ENCODE measurements at regions not wholly inside any gene's neighbourhood (a gene's known extent, or its start where the extent isn't known, plus 50 kb on each side); places are given as distances from the start of the nearest gene placed in this dataset.

DNA sequence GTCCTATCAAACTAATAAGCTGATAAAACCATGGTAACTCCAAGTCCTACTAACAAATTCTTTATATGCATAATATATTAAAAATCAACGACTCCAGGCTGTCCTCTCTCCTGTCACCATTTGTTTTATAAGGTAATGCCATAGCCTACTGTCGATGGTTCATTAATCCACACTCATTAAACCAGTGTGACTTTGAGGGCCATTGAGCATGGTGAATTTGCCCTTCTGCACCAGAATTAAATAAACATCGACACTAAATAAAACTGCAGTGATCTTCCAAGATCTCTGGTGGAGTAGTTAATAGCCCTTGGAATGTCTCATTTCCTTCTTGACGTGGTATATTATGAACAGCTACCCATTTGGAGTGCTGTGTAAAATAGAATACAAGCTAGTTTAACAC is 358.5 kb downstream of the CBLN4 start:
- H3K27ac Mint-ChIP-seq: no peak overlapping the region
- H3K27me3 Mint-ChIP-seq (ENCODE audit: low read depth): no peaks in the 10 kb centered on the region
- H2BK12ac ChIP-seq (ENCODE audit: insufficient read length, low read depth, low read length): no peak overlapping the region
- no peak overlapping the region for H3K56ac ChIP-seq (ENCODE audit: insufficient read length, low read depth, low read length)
- H2AK5ac ChIP-seq (ENCODE audit: insufficient read length, low read length): no peak overlapping the region
- no peaks in the 10 kb centered on the region for H3K4me1 ChIP-seq (ENCODE audit: insufficient read depth, low read length)
- no peaks in the 10 kb centered on the region for H3K9me3 ChIP-seq (ENCODE audit: control insufficient read depth, low read depth, low read length)
- peaks cover 0 to 5% (median 0%) of the 10 kb centered on the region in 3 experiments; a peak in 3 of 7 replicates for H3K36me3 Mint-ChIP-seq (ENCODE audit: insufficient read depth in 1 of 3, low read depth in 3 of 3)
- no peak overlapping the region for H4K91ac ChIP-seq (ENCODE audit: insufficient read length, low read depth, low read length)
- no peak overlapping the region for H2BK120ac ChIP-seq (ENCODE audit: low read depth, low read length, poor library complexity, severe bottlenecking)
- H2AFZ ChIP-seq (ENCODE audit: low read length): no peak overlapping the region
- no peak overlapping the region for H4K8ac ChIP-seq (replicated peaks; ENCODE audit: insufficient read length, low read depth, low read length)
- H3K14ac ChIP-seq (ENCODE audit: insufficient read depth, low read length): no peak overlapping the region
- H3K9me3 Mint-ChIP-seq: peaks cover 0 to 3% of the 10 kb centered on the region in 2 experiments; a peak in 2 of 5 replicates
- no peak overlapping the region for H3K23ac ChIP-seq (ENCODE audit: insufficient read length, low read depth, low read length)
- H2BK15ac ChIP-seq (ENCODE audit: low read depth, low read length): no peak overlapping the region
- H3K79me1 ChIP-seq (ENCODE audit: insufficient read depth, low read depth, low read length, poor library complexity, severe bottlenecking): no peaks in the 10 kb centered on the region
- no peak overlapping the region for H3K9ac ChIP-seq (ENCODE audit: extremely low read depth, insufficient read length, low read length)
- no peaks in the 10 kb centered on the region for H3K23me2 ChIP-seq (ENCODE audit: insufficient read length, low read depth, low read length, poor library complexity, severe bottlenecking)
- no peak overlapping the region for H2BK5ac ChIP-seq (ENCODE audit: insufficient read length, low read length)
- H4K20me1 ChIP-seq (ENCODE audit: control insufficient read depth, insufficient read depth, insufficient read length): no peaks in the 10 kb centered on the region
- no peak overlapping the region for H3K4ac ChIP-seq (ENCODE audit: low read depth, low read length)
- H3K4me1 Mint-ChIP-seq: peaks cover 13 to 18% of the 10 kb centered on the region in 2 experiments
- H3T11ph ChIP-seq (ENCODE audit: low read length): no peak overlapping the region
- no CpG with 5 or more reads among the region's 4 CpGs for WGBS (ENCODE audit: extremely low coverage, insufficient read length, low lambda C conversion rate)
- H3K79me2 ChIP-seq (ENCODE audit: insufficient read depth, low read length): no peaks in the 10 kb centered on the region
- H3K27me3 ChIP-seq (ENCODE audit: insufficient read depth, low read length): no peaks in the 10 kb centered on the region
- H3K18ac ChIP-seq (ENCODE audit: insufficient read length, low read depth, low read length): no peak overlapping the region
- H3K4me2 ChIP-seq (ENCODE audit: insufficient read depth, insufficient read length, low read length): no peak overlapping the region
- TF ChIP-seq, protein P1, sequence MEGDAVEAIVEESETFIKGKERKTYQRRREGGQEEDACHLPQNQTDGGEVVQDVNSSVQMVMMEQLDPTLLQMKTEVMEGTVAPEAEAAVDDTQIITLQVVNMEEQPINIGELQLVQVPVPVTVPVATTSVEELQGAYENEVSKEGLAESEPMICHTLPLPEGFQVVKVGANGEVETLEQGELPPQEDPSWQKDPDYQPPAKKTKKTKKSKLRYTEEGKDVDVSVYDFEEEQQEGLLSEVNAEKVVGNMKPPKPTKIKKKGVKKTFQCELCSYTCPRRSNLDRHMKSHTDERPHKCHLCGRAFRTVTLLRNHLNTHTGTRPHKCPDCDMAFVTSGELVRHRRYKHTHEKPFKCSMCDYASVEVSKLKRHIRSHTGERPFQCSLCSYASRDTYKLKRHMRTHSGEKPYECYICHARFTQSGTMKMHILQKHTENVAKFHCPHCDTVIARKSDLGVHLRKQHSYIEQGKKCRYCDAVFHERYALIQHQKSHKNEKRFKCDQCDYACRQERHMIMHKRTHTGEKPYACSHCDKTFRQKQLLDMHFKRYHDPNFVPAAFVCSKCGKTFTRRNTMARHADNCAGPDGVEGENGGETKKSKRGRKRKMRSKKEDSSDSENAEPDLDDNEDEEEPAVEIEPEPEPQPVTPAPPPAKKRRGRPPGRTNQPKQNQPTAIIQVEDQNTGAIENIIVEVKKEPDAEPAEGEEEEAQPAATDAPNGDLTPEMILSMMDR (conservative IDR thresholded peaks at IDR 0.05): no peak
- no peak overlapping the region for H3K4me3 Mint-ChIP-seq
- no peak overlapping the region for H2BK20ac ChIP-seq (ENCODE audit: low read depth, low read length, poor library complexity, severe bottlenecking)
- no peak for DNase-seq
- no peak overlapping the region for H3K27ac ChIP-seq (ENCODE audit: insufficient read length, low read depth, low read length)
- H4K5ac ChIP-seq (ENCODE audit: insufficient read length, low read depth, low read length): no peak overlapping the region

Measured in H9 (cell line).